ENCODE measurements at regions not wholly inside any gene's neighbourhood (a gene's known extent, or its start where the extent isn't known, plus 50 kb on each side); places are given as distances from the start of the nearest gene placed in this dataset.

- Histone ChIP-seq H3K27ac (no peak overlapping the region), H3K36me3 (no peaks in the 10 kb centered on the region), H3K4me1 (no peaks in the 10 kb centered on the region), H3K9me3 (no peaks in the 10 kb centered on the region), H3K27me3 (no peaks in the 10 kb centered on the region), H3K4me3 (no peak overlapping the region)
- TF ChIP-seq POLR2A (IDR thresholded peaks at IDR 0.05) (no peak), CTCF (IDR thresholded peaks at IDR 0.05) (no peak), EP300 (IDR thresholded peaks at IDR 0.05; ENCODE audit: low read depth) (no peak)
- intact Hi-C loops (cut with DNase I; ENCODE audit: low total_unique reads) (no loop called here), in situ Hi-C loops (cut with MboI; ENCODE audit: low pct_ligation_motif_present in 1 of 4, low pct_unique_long_range_greater_than_20kb in 1 of 4, low sequenced_read_pairs in 3 of 4) (no loop called here)
- no peak for DNase-seq
- 76% methylated on average over 3 of the region's 3 CpGs; no CpG with 5 or more reads in 1 of the 2 donors for WGBS, 2 donors (ENCODE audit: low coverage in 1 of 2)
These were observed 654.5 kb downstream of the TLL1 start for GRCh38 chr4:166527500-166527899.

- no peak overlapping the region for H3K4me3 ChIP-seq
- no peak overlapping the region for H3K27ac ChIP-seq
- no peaks in the 10 kb centered on the region for H3K9me3 ChIP-seq
- intact Hi-C loops (cut with DNase I; ENCODE audit: low total_unique reads) (no loop called here), in situ Hi-C loops (cut with MboI; ENCODE audit: low pct_ligation_motif_present in 1 of 4, low pct_unique_long_range_greater_than_20kb in 1 of 4, low sequenced_read_pairs in 3 of 4) (no loop called here)
- no peak for DNase-seq
- TF ChIP-seq CTCF (IDR thresholded peaks at IDR 0.05): no peak
- no peak for TF ChIP-seq POLR2AphosphoS5 (IDR thresholded peaks at IDR 0.05)
- no peak for TF ChIP-seq EP300 (IDR thresholded peaks at IDR 0.05; ENCODE audit: low read depth)
- TF ChIP-seq POLR2A (IDR thresholded peaks at IDR 0.05): no peak
- H3K4me1 ChIP-seq: no peaks in the 10 kb centered on the region
- WGBS, 2 donors (ENCODE audit: low coverage in 1 of 2): 64 to 71% methylated on average over 3 of the region's 3 CpGs
- H3K36me3 ChIP-seq: no peaks in the 10 kb centered on the region
- no peaks in the 10 kb centered on the region for H3K27me3 ChIP-seq
These were observed 658.7 kb downstream of the TLL1 start for GRCh38 chr4:166531703-166532102.

GRCh38 chr4:166535865-166536264 lies 662.8 kb downstream of the TLL1 start:
- no peaks in the 10 kb centered on the region for H3K9me3 ChIP-seq
- H3K27ac ChIP-seq: no peak overlapping the region
- in situ Hi-C loops (cut with MboI; ENCODE audit: low pct_ligation_motif_present in 1 of 4, low pct_unique_long_range_greater_than_20kb in 1 of 4, low sequenced_read_pairs in 3 of 4): no loop called here
- no peak overlapping the region for H3K4me3 ChIP-seq
- intact Hi-C loops (cut with DNase I; ENCODE audit: low total_unique reads): no loop called here
- TF ChIP-seq EP300 (IDR thresholded peaks at IDR 0.05; ENCODE audit: low read depth): no peak
- no peak for TF ChIP-seq CTCF (IDR thresholded peaks at IDR 0.05)
- H3K36me3 ChIP-seq: no peaks in the 10 kb centered on the region
- no peak for DNase-seq
- no peaks in the 10 kb centered on the region for H3K27me3 ChIP-seq
- 71 to 85% methylated on average over 7 of the region's 7 CpGs for WGBS, 2 donors (ENCODE audit: low coverage in 1 of 2)
- H3K4me1 ChIP-seq: no peaks in the 10 kb centered on the region

GRCh38 chr4:166538491-166539005 lies 665.5 kb downstream of the TLL1 start:
- in situ Hi-C loops (cut with MboI; ENCODE audit: low pct_ligation_motif_present in 1 of 4, low pct_unique_long_range_greater_than_20kb in 1 of 4, low sequenced_read_pairs in 3 of 4): no loop called here
- no peak for TF ChIP-seq POLR2A (IDR thresholded peaks at IDR 0.05)
- no peak for TF ChIP-seq CTCF (IDR thresholded peaks at IDR 0.05)
- no peak for TF ChIP-seq POLR2AphosphoS5 (IDR thresholded peaks at IDR 0.05)
- TF ChIP-seq EP300 (IDR thresholded peaks at IDR 0.05; ENCODE audit: low read depth): no peak
- Histone ChIP-seq H3K4me1 (no peaks in the 10 kb centered on the region), H3K27me3 (no peaks in the 10 kb centered on the region), H3K4me3 (no peak overlapping the region), H3K36me3 (no peaks in the 10 kb centered on the region), H3K27ac (no peak overlapping the region), H3K9me3 (no peaks in the 10 kb centered on the region)
- WGBS, 2 donors (ENCODE audit: low coverage in 1 of 2): 60 to 86% methylated on average over 1 to 2 of the region's 2 CpGs
- intact Hi-C loops (cut with DNase I; ENCODE audit: low total_unique reads): no loop called here
- no peak for DNase-seq
